Choroid plexus epithelial cell (primary cell): ENCODE measurements at regions not wholly inside any gene's neighbourhood (a gene's known extent, or its start where the extent isn't known, plus 50 kb on each side); places are given as distances from the start of the nearest gene placed in this dataset.

Experiments
- DNase-seq: peaks from one replicate; pipeline ENCODE4 v3.0.0-alpha.2; 2010; ENCODE audit warnings: low read depth
- H3K4me3 ChIP-seq: 2 replicates; pipeline ENCODE4 v1.5.1; 2011; ENCODE audit warnings: low read depth, mild to moderate bottlenecking, control low read depth, low read length, moderate library complexity
- CTCF ChIP-seq: conservative IDR thresholded peaks from 2 replicates; pipeline ENCODE4 v1.5.1; 2011; ENCODE audit warnings: low read depth, mild to moderate bottlenecking, control low read depth, inconsistent platforms, low read length, moderate library complexity

- H3K4me3 ChIP-seq = no peak overlapping the region
- no peak for TF ChIP-seq CTCF
- no peak for DNase-seq
Measured at GRCh38 chr9:16277471-16277960, 593.0 kb downstream of the BNC2 start.

- no peak for TF ChIP-seq CTCF
- DNase-seq = no peak
Measured at GRCh38 chr9:16278326-16278999, 592.0 kb downstream of the BNC2 start.

GRCh38 chr9:16281707-16282106, 588.8 kb downstream of the BNC2 start:
- no peak for DNase-seq
- H3K4me3 ChIP-seq = no peak overlapping the region
- no peak for TF ChIP-seq CTCF

More at GRCh38 chr9:16278326-16278999, 592.0 kb downstream of the BNC2 start:
- H3K4me3 ChIP-seq = no peak overlapping the region

GRCh38 chr9:16282216-16282615, 588.3 kb downstream of the BNC2 start:
- peak; percentile 66 for DNase-seq
- no peak overlapping the region for H3K4me3 ChIP-seq
- TF ChIP-seq CTCF = no peak

GRCh38 chr9:16282718-16283117, 587.8 kb downstream of the BNC2 start:
- no peak for DNase-seq
- TF ChIP-seq CTCF = no peak
- no peak overlapping the region for H3K4me3 ChIP-seq

- no peak for DNase-seq
- TF ChIP-seq CTCF = no peak
- no peak overlapping the region for H3K4me3 ChIP-seq
Measured at GRCh38 chr9:16286160-16286559, 584.3 kb downstream of the BNC2 start.

- no peak for TF ChIP-seq CTCF
- DNase-seq = peak; percentile 22
Measured at GRCh38 chr9:16289639-16290038, 580.8 kb downstream of the BNC2 start.

More at GRCh38 chr9:16289639-16290038, 580.8 kb downstream of the BNC2 start:
- no peak overlapping the region for H3K4me3 ChIP-seq
